PC-9 (cell line): ENCODE measurements at regions not wholly inside any gene's neighbourhood (a gene's known extent, or its start where the extent isn't known, plus 50 kb on each side); places are given as distances from the start of the nearest gene placed in this dataset.
A peak's percentile ranks its signal among the peaks of the same experiment; 100 is the strongest.

ENCODE experiments used
- BruUV-seq: library from RNA; stranded (reverse); fragments of 400-500 nt; replicated peaks from 2 replicates; lab custom pipeline; 2021; lab: Mats Ljungman, UMichigan
- CTCF ChIA-PET: fragments of 300-600 bp; sonication (Branson Sonifier 250); formaldehyde crosslinking; loops from one replicate; lab custom pipeline; 2022; ENCODE audit warnings: antibody characterized with exemption; lab: Charles Lee
- POLR2A ChIA-PET: fragments of 300-600 bp; sonication (Branson Sonifier 250); formaldehyde crosslinking; loops from one replicate; lab custom pipeline; 2022; ENCODE audit warnings: antibody characterized with exemption; ENCODE audit not compliant: unreplicated experiment; lab: Charles Lee
- DNase-seq, 2 experiments: peaks; one replicate each; pipeline versions ENCODE4 v3.0.0 to v3.0.0-alpha.2; 2015 to 2022; ENCODE audit warnings: mixed read lengths in 1 of 2
- H2AFZ ChIP-seq: fragments of 200-600 bp; sonication (generic); 2 replicates; pipeline ENCODE4 v1.8.1; 2017; ENCODE audit warnings: antibody characterized with exemption
- H3F3A ChIP-seq: fragments of 200-600 bp; sonication (generic); 2 replicates; pipeline ENCODE4 v1.8.1; 2017; ENCODE audit warnings: antibody characterized with exemption, mild to moderate bottlenecking, low read depth; ENCODE audit not compliant: insufficient read depth
- H3K27ac ChIP-seq: fragments of 200-600 bp; sonication (generic); 2 replicates; pipeline ENCODE4 v1.6.1; 2016; ENCODE audit warnings: mixed run types
- H3K27me3 ChIP-seq: fragments of 200-600 bp; sonication (generic); 2 replicates; pipeline ENCODE4 v1.6.1; 2016; ENCODE audit warnings: low read depth, mixed run types; ENCODE audit not compliant: insufficient read depth
- H3K36me3 ChIP-seq: fragments of 200-600 bp; sonication (generic); 2 replicates; pipeline ENCODE4 v1.6.1; 2016; ENCODE audit warnings: low read depth, mixed run types
- H3K4me1 ChIP-seq: fragments of 200-600 bp; sonication (generic); replicated peaks from 2 replicates; pipeline ENCODE4 v1.6.1; 2016; ENCODE audit warnings: mixed run types; ENCODE audit not compliant: insufficient read depth
- H3K4me2 ChIP-seq: fragments of 200-600 bp; sonication (generic); 2 replicates; pipeline ENCODE4 v1.6.1; 2017; ENCODE audit warnings: mixed run types
- H3K4me3 ChIP-seq: fragments of 200-600 bp; sonication (generic); 2 replicates; pipeline ENCODE4 v1.6.1; 2016; ENCODE audit warnings: mixed run types
- H3K79me2 ChIP-seq: fragments of 200-600 bp; sonication (generic); 2 replicates; pipeline ENCODE4 v1.6.1; 2017; ENCODE audit warnings: low read depth, mixed run types
- H3K9me2 ChIP-seq: fragments of 200-600 bp; sonication (generic); 2 replicates; pipeline ENCODE4 v1.8.1; 2017; ENCODE audit warnings: mild to moderate bottlenecking; ENCODE audit not compliant: insufficient read depth
- H3K9me3 ChIP-seq: fragments of 200-600 bp; sonication (generic); 2 replicates; pipeline ENCODE4 v1.8.1; 2016; ENCODE audit warnings: low read depth; ENCODE audit not compliant: insufficient read depth
- H4K20me1 ChIP-seq: fragments of 200-600 bp; sonication (generic); 2 replicates; pipeline ENCODE4 v1.8.1; 2017; ENCODE audit not compliant: insufficient read depth
- EZH2 ChIP-seq: fragments of 200-600 bp; sonication (generic); IDR thresholded peaks from 2 replicates; pipeline ENCODE4 v1.8.0; 2017; ENCODE audit warnings: antibody characterized with exemption, low read depth
- intact Hi-C: fragments of 100-400 bp; cut with micrococcal nuclease; formaldehyde crosslinking; loops from one replicate; pipeline ENCODE4 v1.10.0; 2022; ENCODE audit not compliant: unreplicated experiment
- TF ChIP-seq, protein P1 (sequence below): fragments of 200-600 bp; sonication (generic); conservative IDR thresholded peaks from 2 replicates; pipeline ENCODE4 v1.6.1; 2017; ENCODE audit warnings: mixed run types, antibody characterized with exemption, mild to moderate bottlenecking, moderate library complexity

GRCh38 chr6:156618600-156619205, 158.5 kb upstream of the ARID1B start:
- H3K4me1 ChIP-seq, result no peaks in the 10 kb centered on the region
- H3K79me2 ChIP-seq, result no peaks in the 10 kb centered on the region
- POLR2A ChIA-PET, result no interaction called here
- no TSS peak for BruUV-seq
- H3K4me3 ChIP-seq, result no peak overlapping the region
- CTCF ChIA-PET, result no interaction called here
- H3K9me2 ChIP-seq, result no peaks in the 10 kb centered on the region
- no peaks in the 10 kb centered on the region for H3F3A ChIP-seq
- no peak overlapping the region for H3K4me2 ChIP-seq
- TF ChIP-seq, protein P1, sequence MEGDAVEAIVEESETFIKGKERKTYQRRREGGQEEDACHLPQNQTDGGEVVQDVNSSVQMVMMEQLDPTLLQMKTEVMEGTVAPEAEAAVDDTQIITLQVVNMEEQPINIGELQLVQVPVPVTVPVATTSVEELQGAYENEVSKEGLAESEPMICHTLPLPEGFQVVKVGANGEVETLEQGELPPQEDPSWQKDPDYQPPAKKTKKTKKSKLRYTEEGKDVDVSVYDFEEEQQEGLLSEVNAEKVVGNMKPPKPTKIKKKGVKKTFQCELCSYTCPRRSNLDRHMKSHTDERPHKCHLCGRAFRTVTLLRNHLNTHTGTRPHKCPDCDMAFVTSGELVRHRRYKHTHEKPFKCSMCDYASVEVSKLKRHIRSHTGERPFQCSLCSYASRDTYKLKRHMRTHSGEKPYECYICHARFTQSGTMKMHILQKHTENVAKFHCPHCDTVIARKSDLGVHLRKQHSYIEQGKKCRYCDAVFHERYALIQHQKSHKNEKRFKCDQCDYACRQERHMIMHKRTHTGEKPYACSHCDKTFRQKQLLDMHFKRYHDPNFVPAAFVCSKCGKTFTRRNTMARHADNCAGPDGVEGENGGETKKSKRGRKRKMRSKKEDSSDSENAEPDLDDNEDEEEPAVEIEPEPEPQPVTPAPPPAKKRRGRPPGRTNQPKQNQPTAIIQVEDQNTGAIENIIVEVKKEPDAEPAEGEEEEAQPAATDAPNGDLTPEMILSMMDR, result no peak
- TF ChIP-seq EZH2, result no peak
- H3K27ac ChIP-seq, result no peak overlapping the region
- no peaks in the 10 kb centered on the region for H3K36me3 ChIP-seq
- H2AFZ ChIP-seq, result no peak overlapping the region
- no peaks in the 10 kb centered on the region for H3K27me3 ChIP-seq
- H4K20me1 ChIP-seq, result no peaks in the 10 kb centered on the region
- DNase-seq, result no peak
- H3K9me3 ChIP-seq, result no peaks in the 10 kb centered on the region
- intact Hi-C loops, result no loop called here

- no peak for DNase-seq
- H3K79me2 ChIP-seq, result no peaks in the 10 kb centered on the region
- 0 out of 2 replicates have a peak overlapping the region, but pooled peaks have one; percentile 39 for H2AFZ ChIP-seq
- H3K36me3 ChIP-seq, result no peaks in the 10 kb centered on the region
- TF ChIP-seq, protein P1, result no peak
- no peak for TF ChIP-seq EZH2
- no peaks in the 10 kb centered on the region for H4K20me1 ChIP-seq
- BruUV-seq, result no TSS peak
- H3F3A ChIP-seq, result no peaks in the 10 kb centered on the region
- intact Hi-C loops, result no loop called here
- CTCF ChIA-PET, result no interaction called here
- no peak overlapping the region for H3K27ac ChIP-seq
- no peak overlapping the region for H3K4me3 ChIP-seq
- H3K4me2 ChIP-seq, result no peak overlapping the region
- POLR2A ChIA-PET, result no interaction called here
- H3K4me1 ChIP-seq, result no peaks in the 10 kb centered on the region
- H3K27me3 ChIP-seq, result no peaks in the 10 kb centered on the region
- no peaks in the 10 kb centered on the region for H3K9me3 ChIP-seq
- no peaks in the 10 kb centered on the region for H3K9me2 ChIP-seq
These were observed 159.2 kb upstream of the ARID1B start for GRCh38 chr6:156617941-156618340.

- intact Hi-C loops, result no loop called here
- no TSS peak for BruUV-seq
- H3K27me3 ChIP-seq, result no peaks in the 10 kb centered on the region
- no peaks in the 10 kb centered on the region for H3F3A ChIP-seq
- no peaks in the 10 kb centered on the region for H3K36me3 ChIP-seq
- H3K4me1 ChIP-seq, result no peaks in the 10 kb centered on the region
- no peaks in the 10 kb centered on the region for H3K9me2 ChIP-seq
- H4K20me1 ChIP-seq, result no peaks in the 10 kb centered on the region
- no peak overlapping the region for H3K4me3 ChIP-seq
- ChIA-PET CTCF (no interaction called here), POLR2A (no interaction called here)
- H3K79me2 ChIP-seq, result no peaks in the 10 kb centered on the region
- no peak overlapping the region for H2AFZ ChIP-seq
- H3K9me3 ChIP-seq, result no peaks in the 10 kb centered on the region; the same call in 1 of the 2 replicates
- DNase-seq, result peak in 1 of 2 experiments; percentile 39
- TF ChIP-seq EZH2, result no peak
- TF ChIP-seq, protein P1, result no peak
- H3K27ac ChIP-seq, result no peak overlapping the region
- H3K4me2 ChIP-seq, result no peak overlapping the region
These were observed 159.8 kb upstream of the ARID1B start for GRCh38 chr6:156617376-156617775.
